ENCODE measurements at regions not wholly inside any gene's neighbourhood (a gene's known extent, or its start where the extent isn't known, plus 50 kb on each side); places are given as distances from the start of the nearest gene placed in this dataset.
A peak's percentile ranks its signal among the peaks of the same experiment; 100 is the strongest.
"Not testable (repeated sequence)": the region's sequence is repeated elsewhere in the genome, so short reads cannot be mapped to it uniquely, and the experiment has no call there.

- H3K4me3 ChIP-seq: no peak overlapping the region
- H3K4me1 ChIP-seq (replicated peaks; ENCODE audit: insufficient read depth): no peaks in the 10 kb centered on the region
- H3K36me3 ChIP-seq (ENCODE audit: low read depth): no peaks in the 10 kb centered on the region
- H4K20me1 ChIP-seq (ENCODE audit: insufficient read depth): no peaks in the 10 kb centered on the region
- CTCF ChIA-PET: interaction anchor here (0.6 to 0.7 kb wide), 4 partner anchors 69 to 982 kb away, joined by 3 to 9 read pairs (median 4); no protein-coding TSS in a partner anchor
- BruUV-seq (replicated peaks): no TSS peak
- peak in 1 of 2 experiments; percentile 10 for DNase-seq
- no peak overlapping the region for H3K27ac ChIP-seq
- H3K27me3 ChIP-seq (ENCODE audit: insufficient read depth, low read depth): 0 out of 2 replicates have a peak, but pooled peaks cover 6% of the 10 kb centered on the region
- no peaks in the 10 kb centered on the region for H3K79me2 ChIP-seq (ENCODE audit: low read depth)
- intact Hi-C loops (cut with micrococcal nuclease; ENCODE audit: unreplicated experiment): no loop called here
- no peak for TF ChIP-seq EZH2 (IDR thresholded peaks at IDR 0.05; ENCODE audit: low read depth)
- peak; percentile 45 for TF ChIP-seq CTCF (conservative IDR thresholded peaks at IDR 0.05)
- no peaks in the 10 kb centered on the region for H3F3A ChIP-seq (ENCODE audit: insufficient read depth, low read depth)
- POLR2A ChIA-PET (ENCODE audit: unreplicated experiment): interaction anchor here (0.7 to 0.8 kb wide), 2 partner anchors 14 to 371 kb away, joined by 5 to 6 read pairs; no protein-coding TSS in a partner anchor
- no peak overlapping the region for H2AFZ ChIP-seq
- no peak overlapping the region for H3K4me2 ChIP-seq
- no peaks in the 10 kb centered on the region; the same call in 1 of the 2 replicates for H3K9me2 ChIP-seq (ENCODE audit: insufficient read depth)
- no peaks in the 10 kb centered on the region for H3K9me3 ChIP-seq (ENCODE audit: insufficient read depth, low read depth)
Measured at GRCh38 chr5:36777105-36777757, 99.3 kb upstream of the NIPBL start.

DNA sequence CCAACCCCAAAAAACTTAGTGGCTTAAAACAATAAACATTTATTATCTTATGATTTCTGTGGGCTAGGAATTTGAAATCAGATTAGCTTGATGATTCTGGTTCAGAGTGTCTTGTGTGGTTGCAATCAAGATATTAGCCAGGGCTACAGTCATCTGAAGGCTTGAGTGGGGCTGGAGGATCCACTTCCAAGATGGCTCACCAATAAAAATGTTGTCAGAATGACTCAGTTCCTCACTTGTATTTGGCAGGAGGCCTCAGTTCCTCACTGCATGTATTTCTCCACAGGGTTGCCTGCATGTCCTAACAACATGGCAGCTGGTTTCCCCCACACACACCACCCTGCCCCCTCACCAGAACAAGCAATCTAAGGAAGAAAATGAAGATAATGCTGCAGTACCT is 98.2 kb upstream of the NIPBL start:
- no TSS peak for BruUV-seq (replicated peaks)
- Histone ChIP-seq H3K4me1 (replicated peaks; ENCODE audit: insufficient read depth) (no peaks in the 10 kb centered on the region), H3K4me2 (no peak overlapping the region), H3F3A (ENCODE audit: insufficient read depth, low read depth) (no peaks in the 10 kb centered on the region), H3K79me2 (ENCODE audit: low read depth) (no peaks in the 10 kb centered on the region), H3K9me3 (ENCODE audit: insufficient read depth, low read depth) (no peaks in the 10 kb centered on the region), H3K9me2 (ENCODE audit: insufficient read depth) (no peaks in the 10 kb centered on the region; the same call in 1 of the 2 replicates), H3K4me3 (no peak overlapping the region), H2AFZ (no peak overlapping the region), H3K27ac (no peak overlapping the region), H4K20me1 (ENCODE audit: insufficient read depth) (no peaks in the 10 kb centered on the region), H3K36me3 (ENCODE audit: low read depth) (no peaks in the 10 kb centered on the region), H3K27me3 (ENCODE audit: insufficient read depth, low read depth) (0 out of 2 replicates have a peak, but pooled peaks cover 6% of the 10 kb centered on the region)
- intact Hi-C loops (cut with micrococcal nuclease; ENCODE audit: unreplicated experiment): no loop called here
- no peak for DNase-seq
- POLR2A ChIA-PET (ENCODE audit: unreplicated experiment): no interaction called here
- TF ChIP-seq EZH2 (IDR thresholded peaks at IDR 0.05; ENCODE audit: low read depth) (no peak), CTCF (conservative IDR thresholded peaks at IDR 0.05) (no peak)
- CTCF ChIA-PET: no interaction called here

DNA sequence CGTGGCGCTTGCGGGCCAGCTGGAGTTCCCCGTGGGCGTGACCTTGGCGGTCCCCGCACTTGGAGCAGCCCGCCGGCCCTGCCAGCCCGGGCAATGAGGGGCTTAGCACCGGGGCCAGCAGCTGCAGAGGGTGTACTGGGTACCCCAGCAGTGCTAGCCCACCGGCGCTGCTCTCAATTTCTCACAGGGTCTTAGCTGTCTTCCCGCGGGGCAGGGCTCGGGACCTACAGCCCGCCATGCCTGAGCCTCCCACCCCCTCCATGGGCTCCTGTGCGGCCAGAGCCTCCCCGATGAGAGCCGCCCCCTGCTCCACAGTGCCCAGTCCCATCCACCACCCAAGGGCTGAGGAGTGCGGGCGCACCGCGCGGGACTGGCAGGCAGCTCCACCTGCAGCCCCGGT is 94.0 kb upstream of the NIPBL start:
- DNase-seq; H3K27me3 ChIP-seq (ENCODE audit: insufficient read depth, low read depth); H3K27ac ChIP-seq; H3K4me3 ChIP-seq; POLR2A ChIA-PET (ENCODE audit: unreplicated experiment); intact Hi-C loops (cut with micrococcal nuclease; ENCODE audit: unreplicated experiment); H3K4me1 ChIP-seq (replicated peaks; ENCODE audit: insufficient read depth); H3F3A ChIP-seq (ENCODE audit: insufficient read depth, low read depth); H3K9me2 ChIP-seq (ENCODE audit: insufficient read depth); H4K20me1 ChIP-seq (ENCODE audit: insufficient read depth); H3K9me3 ChIP-seq (ENCODE audit: insufficient read depth, low read depth); CTCF ChIA-PET; H3K79me2 ChIP-seq (ENCODE audit: low read depth); BruUV-seq (replicated peaks); H2AFZ ChIP-seq; H3K4me2 ChIP-seq; H3K36me3 ChIP-seq (ENCODE audit: low read depth): not testable (repeated sequence)
